NCI-H2029 treated with DMSO at 0.1 percent for 48 hours (cell line): ENCODE measurements at regions not wholly inside any gene's neighbourhood (a gene's known extent, or its start where the extent isn't known, plus 50 kb on each side); places are given as distances from the start of the nearest gene placed in this dataset.
"Not testable (repeated sequence)": the region's sequence is repeated elsewhere in the genome, so short reads cannot be mapped to it uniquely, and the experiment has no call there.

Experiments used
- DNase-seq: peaks from one replicate; lab custom pipeline; 2025; lab: John Stamatoyannopoulos, UW

DNA sequence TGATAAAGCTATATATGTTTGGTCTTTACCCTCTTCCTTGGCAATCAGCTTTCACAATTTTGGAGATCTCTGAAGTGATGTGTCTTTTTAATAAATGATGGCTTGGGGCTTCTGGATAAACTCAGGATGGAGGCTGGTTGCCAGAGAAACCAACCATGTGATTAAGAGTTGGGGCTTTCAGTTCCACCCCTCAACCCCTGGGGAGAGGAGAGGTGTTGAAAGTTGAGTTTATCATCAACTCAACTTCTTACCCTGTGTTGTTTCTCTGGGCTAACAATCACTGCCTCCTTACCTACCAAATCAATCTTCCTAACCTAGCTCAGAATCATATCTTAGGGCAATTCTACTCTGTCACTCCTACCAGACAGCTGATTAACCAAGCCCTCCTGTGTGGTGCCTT lies 735.8 kb downstream of the ZPLD1 start:
- DNase-seq: no peak

DNA sequence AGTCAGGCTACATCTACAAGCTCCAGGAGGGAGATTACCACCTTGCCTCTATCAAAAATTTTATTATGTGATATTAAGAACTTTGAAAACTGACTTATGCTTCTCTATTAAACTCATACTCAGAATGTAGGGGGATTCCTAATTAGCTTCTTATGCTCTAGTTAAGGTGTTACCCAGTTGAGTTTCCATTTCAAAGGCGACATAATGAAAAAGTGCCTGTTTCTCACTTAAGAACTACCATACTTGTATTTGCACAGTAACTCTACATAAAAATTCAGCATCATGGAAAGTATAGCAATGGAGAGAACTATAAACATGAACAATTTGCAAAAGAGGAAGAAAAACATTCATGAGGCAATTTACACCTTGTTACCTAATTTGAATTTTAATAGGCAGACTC lies 739.1 kb downstream of the ZPLD1 start:
- DNase-seq: no peak

DNA sequence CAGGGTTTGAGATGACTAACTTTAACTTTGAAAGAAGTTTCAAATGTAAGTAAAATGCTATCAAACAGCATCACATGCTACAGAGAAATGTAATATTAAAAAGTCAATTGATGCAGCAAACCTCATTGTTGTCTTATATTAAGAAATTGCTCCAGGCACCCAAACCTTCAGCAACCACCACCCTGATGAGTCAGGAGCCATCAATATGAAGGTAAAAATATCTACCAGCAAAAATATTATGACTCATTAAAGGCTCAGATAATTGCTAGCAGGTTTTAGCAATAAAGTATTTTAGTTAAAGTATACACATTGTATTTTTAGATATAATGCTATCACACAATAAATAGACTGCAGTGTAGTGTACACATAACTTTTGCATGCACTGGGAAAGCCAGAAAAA lies 746.3 kb downstream of the ZPLD1 start:
- DNase-seq: no peak

DNA sequence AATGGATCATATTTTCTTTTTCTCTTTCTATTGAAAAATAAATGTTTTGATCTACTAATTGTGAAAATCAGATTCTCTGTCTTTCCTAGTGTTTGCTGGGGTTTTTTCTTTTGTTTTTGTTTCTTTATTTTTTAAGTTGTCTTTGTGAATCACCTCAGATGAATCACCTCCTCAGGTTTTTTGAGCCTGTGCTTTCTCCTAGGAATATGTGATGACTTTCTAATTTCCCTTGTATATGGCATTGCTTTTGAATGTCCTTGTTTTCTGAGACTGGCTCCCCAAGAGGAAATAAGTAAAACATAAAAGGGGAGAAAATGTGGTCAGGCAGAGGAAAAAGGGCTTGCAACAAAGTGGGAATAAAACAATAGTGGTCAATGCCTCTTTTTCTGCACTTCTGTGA lies 750.0 kb downstream of the ZPLD1 start:
- DNase-seq: no peak

GRCh38 chr3:103189941-103190340 lies 755.1 kb downstream of the ZPLD1 start:
- DNase-seq: no peak

DNA sequence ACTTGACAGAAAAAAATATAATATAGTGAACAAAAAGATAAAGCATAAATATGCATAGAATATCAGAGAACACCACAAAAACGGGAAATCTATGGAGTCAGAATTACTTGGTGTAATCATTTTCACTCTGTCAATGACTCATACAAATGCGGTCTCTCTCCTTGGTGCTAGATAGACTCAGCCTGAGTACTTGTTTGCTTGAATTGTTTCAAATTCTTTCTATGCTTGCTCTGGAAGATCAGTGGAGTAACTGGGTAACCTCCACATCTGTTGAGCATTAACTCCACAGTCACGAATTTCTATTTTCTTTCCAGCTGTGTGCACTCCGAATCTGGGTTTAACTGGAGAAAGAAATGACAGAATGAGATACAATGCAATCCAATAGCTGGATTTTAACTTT lies 760.4 kb downstream of the ZPLD1 start:
- DNase-seq: no peak

DNA sequence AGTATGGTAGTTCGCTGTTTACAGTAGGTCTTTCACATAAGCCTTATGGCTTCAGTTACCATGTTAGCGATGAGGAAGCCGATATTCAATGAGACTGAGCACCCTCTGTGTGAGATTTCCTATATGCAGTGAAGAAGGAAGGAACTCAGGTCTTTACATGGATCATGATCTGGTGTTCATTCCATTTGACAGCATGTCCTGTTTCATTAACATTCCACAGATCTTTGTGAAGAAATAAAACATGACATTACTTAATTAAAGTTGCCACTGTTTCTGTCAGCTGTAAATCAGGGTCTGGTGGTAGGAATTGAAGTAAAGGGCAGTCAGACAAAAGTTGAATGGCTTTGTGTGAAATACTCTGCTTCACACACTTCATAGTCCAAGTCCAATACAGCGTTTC lies 768.6 kb downstream of the ZPLD1 start:
- DNase-seq: no peak

DNA sequence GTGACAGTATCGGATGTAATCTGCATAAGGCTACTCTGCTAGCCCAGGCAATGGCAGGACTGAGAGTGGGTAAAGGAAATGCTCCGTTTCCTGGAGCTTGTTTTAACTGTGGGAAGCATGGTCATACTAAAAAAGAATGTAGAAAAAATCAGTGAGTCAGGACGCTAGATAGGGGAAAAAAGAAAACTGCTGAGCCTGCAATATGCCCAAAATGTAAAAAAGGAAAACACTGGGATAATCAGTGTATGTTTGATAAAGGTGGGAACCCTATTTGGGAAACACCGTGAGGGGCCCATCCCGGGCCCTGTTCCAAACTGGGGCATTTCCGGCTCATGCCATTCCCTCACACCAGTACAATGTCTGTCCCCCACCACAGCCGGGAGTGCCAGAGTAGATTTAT lies 775.8 kb downstream of the ZPLD1 start:
- no peak for DNase-seq

DNA sequence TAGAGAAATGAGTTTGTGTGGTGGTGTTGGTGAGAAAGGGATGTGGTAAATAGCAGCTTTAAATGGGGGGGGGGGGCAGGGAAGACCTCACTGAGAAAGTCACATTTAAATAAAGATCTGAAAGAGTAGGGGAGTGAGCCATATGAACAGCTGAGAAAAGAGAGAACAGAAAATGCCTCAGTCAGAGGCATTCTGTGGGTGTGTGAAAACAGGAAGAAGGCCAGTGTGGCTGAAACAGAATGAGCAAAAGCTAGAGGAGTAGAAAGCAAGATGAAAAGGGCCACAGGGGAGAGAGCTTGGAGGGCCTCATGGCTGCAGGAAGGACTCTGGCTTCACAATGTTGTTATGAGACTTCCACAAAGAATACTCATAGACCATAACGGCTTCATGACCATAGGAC lies 783.3 kb downstream of the ZPLD1 start:
- no peak for DNase-seq

- no peak for DNase-seq
These were observed 784.0 kb downstream of the ZPLD1 start for GRCh38 chr3:103218793-103219192.

DNA sequence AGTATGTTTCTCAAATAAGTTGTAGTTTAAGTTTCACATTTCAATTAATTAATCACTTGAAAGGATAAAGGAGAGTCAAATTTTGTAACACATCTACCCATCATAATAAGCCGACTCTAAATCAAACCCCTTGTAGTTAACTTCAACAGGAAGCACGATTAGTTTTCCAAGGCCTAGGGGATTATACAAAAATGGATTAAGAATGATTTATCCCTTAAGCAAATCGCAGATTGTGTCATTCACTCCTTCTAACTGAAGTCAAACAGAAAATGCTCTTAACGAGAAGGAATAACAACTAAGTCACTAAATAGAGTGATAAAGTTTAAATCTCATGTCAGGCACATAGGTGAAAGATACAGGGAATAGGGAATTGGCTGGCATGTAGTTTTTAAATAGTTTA lies 792.8 kb downstream of the ZPLD1 start:
- no peak for DNase-seq

DNA sequence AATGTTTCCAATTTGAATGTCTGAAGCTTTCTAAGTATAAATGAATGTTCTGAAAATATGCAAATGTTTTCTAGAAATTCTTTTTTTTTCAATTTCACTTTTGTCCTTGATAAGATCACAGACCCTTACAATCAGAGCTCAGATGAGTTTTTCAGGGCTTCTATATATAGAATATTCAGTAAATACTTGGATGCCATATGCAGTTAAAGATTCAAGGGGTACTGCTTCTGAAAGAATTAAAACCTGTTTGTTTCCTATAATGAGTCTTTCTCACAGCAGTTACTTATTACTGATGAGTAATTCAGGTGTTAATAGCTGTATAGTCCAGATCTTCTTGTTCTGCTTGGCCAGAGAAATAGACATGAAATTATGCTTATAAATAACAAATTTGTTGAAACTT lies 812.6 kb downstream of the ZPLD1 start:
- DNase-seq: no peak

DNA sequence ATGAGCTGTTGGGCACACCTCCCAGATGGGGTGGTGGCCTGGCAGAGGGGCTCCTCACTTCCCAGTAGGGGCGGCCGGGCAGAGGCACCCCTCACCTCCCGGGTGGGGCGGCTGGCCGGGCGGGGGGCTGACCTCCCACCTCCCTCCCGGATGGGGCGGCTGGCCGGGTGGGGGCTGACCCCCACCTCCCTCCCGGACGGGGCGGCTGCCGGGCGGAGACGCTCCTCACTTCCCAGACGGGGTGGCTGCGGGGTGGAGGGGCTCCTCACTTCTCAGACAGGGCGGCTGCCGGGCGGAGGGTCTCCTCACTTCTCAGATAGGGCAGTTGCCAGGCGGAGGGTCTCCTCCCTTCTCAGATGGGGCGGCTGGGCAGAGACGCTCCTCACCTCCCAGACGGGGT lies 820.0 kb downstream of the ZPLD1 start:
- DNase-seq: not testable (repeated sequence)

DNA sequence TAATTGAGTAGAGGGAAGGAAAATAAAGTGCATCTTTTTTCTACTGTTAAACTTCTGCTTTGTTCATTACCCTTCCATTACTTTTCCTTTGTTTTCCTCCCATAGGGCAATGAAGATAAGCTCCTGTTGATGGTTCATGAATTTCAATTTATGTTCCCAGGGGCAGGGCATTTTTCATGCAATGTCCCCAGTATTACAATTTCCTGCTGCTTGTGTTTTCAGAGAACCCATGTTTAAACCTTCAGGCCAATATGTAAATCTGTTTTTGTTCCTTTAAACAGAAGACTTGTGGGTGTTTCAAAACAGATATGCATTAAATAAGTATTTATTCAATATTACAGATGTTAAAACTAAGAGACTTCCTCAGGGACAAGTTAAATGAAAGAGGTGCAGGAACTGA lies 834.5 kb downstream of the ZPLD1 start:
- no peak for DNase-seq

DNA sequence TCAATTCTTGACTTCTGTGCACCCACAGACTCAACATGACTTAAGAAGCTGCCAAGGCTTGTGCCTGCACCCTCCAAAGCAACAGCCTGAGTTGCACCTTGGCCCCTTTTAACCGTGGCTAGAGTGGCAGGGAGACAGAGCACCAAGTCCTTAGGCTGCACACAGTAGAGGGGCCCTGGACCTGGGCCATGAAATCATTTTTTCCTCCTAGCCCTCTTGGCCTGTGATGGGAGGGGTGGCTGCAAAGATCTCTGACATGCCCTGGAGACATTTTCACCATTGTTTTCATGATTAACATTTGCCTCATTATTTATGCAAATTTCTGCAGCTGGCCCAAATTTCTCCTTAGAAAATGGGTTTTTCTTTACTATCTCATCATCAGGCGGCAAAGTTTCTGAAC lies 836.8 kb downstream of the ZPLD1 start:
- no peak for DNase-seq

GRCh38 chr3:103295974-103296570 lies 861.3 kb downstream of the ZPLD1 start:
- DNase-seq: no peak

- DNase-seq: not testable (repeated sequence)
These were observed 862.7 kb downstream of the ZPLD1 start for GRCh38 chr3:103297502-103297901.

- no peak for DNase-seq
These were observed 871.3 kb downstream of the ZPLD1 start for GRCh38 chr3:103306104-103306503.

DNA sequence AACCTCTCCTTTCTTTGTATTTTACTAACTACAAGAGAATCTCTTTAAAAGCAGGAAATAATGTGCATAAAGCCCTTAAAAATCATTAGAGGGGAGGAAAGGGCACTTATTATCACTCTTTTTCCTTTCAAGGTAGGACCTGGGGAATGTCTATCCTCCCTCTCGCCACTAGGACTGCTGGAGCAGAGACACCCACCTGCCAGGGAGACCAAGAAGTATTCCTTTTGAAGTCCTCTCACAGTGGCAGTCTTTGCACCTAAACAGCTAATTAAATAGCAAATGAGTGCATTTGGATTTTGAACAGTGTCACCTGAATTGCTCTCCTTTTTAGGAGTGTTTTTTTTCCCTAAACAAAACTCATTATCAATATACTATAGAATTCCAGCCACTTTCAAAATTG lies 874.1 kb downstream of the ZPLD1 start:
- no peak for DNase-seq

GRCh38 chr3:103319912-103320311 lies 885.1 kb downstream of the ZPLD1 start:
- no peak for DNase-seq

- DNase-seq: no peak
These were observed 902.5 kb downstream of the ZPLD1 start for GRCh38 chr3:103337179-103337845.

DNA sequence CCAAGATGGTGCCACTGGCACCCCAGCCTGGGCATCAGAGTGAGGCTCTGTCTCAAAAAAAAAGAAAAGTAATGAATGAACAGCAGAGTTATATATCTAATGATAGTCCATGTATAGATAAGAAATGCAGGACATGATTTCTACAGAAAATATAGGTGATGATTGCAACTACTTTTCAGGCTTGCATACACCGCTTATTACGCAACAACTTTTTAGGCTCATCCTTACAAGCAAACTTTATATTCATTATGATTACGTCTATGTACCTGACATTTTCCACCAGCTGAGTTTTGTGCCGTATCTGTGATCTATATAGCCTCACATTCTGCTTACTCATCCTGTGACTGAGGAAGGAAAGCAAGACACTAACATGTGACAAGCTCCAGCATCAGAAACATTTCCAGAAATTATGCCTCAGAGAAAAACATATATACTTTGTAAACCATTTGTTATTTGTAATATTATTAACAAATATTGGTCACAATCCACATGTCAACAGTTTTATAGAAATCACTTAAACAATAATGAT lies 906.3 kb downstream of the ZPLD1 start:
- no peak for DNase-seq

GRCh38 chr3:103342205-103342731 lies 907.5 kb downstream of the ZPLD1 start:
- DNase-seq: no peak

- no peak for DNase-seq
These were observed 914.9 kb downstream of the ZPLD1 start for GRCh38 chr3:103349760-103350159.
